Eye (tissue), 1 donor: ENCODE measurements at regions not wholly inside any gene's neighbourhood (a gene's known extent, or its start where the extent isn't known, plus 50 kb on each side); places are given as distances from the start of the nearest gene placed in this dataset.
"Not testable (repeated sequence)": the region's sequence is repeated elsewhere in the genome, so short reads cannot be mapped to it uniquely, and the experiment has no call there.

Experiments
- DNase-seq: peaks from one replicate; pipeline ENCODE4 v3.0.0-alpha.2; 2015

DNA sequence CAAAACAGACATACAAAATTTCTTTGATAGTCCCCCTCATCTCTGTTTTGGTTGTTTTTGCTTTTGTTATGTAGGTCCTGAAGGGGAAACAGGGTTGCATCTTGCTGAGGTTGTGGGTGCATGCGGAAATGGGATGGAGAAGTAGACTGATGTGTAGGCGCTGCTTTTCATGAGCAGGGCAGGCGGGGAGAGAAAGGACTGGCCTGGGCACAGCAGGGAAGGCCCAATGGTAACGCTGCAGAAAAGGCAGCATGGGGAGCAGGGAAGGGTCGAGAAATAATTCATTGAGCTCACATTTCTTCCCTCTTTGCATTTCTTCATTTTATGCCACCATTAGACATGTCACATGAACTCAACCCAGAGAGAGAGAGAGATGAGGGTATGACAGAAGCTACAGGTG, 74.3 kb upstream of the CCN2 start:
- no peak for DNase-seq

GRCh38 chr6:132023490-132023889, 72.3 kb upstream of the CCN2 start:
- DNase-seq = no peak

DNA sequence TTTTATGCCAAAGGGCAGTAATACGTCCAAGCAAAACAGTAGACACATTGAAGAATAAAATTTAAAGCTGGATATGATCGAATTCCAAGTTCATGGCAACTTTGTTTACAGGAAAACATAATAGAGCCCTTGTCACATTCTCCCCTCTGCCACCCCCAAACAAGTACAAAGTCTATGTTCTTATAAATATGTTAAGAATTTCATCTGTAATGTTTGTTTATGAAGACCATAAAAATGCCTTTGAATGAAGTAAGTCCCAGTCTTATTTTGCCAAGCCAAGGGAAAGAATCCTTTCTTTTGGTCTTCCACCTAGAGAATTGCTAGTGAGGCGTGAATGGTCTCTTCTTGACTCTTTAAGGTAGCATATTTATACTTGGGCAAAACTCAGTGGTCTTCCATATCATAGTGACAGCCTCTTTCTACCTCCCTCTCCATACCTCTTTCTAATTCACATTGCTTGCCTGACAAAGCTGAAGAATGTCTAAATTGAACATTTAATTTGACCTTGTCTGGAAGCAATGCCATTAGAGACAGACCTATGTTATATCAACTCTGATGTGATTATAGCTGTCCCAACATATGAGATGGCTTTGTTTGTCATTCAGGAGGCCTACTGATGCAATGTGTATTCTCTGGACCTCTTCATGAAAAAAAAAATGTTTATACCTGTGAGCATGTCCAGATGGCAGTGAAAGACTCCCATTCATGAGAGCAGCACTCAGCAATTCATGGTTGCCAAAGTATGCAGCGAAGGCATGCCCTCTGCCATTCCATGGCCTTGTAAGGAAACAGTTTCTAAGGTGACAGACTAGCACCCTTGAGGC, 70.6 kb upstream of the CCN2 start:
- no peak for DNase-seq

GRCh38 chr6:132020918-132021317, 69.7 kb upstream of the CCN2 start:
- DNase-seq = not testable (repeated sequence)

GRCh38 chr6:132020138-132020581, 69.0 kb upstream of the CCN2 start:
- no peak for DNase-seq

DNA sequence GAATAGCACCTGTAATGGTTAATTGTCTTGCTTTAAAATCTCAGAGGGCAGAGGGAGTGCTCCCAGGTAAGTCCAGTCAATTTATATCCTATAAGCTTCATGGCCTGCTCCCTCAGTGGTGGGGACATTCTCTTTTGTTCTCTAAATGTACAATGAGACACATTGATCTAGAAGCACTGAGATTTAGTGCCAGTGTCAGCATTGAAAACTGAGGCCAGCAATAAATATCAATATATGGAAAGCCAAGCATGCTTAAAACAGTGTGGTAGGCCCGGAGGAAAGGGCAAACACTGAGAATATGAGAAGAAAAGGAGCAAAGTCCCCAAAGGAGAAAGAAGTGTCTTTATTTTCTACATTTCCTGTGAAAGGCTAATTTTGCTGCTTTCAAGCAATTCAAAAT, 68.4 kb upstream of the CCN2 start:
- DNase-seq = no peak

GRCh38 chr6:132017942-132018341, 66.8 kb upstream of the CCN2 start:
- no peak for DNase-seq

- DNase-seq = no peak
Measured at GRCh38 chr6:132016396-132016795, 65.2 kb upstream of the CCN2 start.

DNA sequence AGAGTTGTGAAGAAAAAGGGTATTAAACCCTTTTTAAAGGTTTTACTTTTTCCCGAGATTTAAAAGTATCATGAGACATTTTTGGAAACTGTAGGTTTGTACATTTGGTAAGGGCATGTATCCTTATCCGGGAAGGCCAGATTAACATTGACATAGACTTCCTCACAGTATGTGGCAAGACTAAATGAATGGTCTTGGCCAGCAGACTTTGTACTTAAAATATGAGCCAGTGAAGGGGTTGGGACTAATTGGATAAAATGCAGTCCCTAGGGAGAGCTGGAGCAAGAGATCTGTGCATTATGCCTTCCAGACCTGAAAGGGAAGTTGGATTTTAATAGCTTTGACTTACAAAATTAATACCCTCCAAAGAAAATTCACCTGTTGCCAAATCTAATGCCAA, 60.4 kb upstream of the CCN2 start:
- DNase-seq = peak; percentile 21

DNA sequence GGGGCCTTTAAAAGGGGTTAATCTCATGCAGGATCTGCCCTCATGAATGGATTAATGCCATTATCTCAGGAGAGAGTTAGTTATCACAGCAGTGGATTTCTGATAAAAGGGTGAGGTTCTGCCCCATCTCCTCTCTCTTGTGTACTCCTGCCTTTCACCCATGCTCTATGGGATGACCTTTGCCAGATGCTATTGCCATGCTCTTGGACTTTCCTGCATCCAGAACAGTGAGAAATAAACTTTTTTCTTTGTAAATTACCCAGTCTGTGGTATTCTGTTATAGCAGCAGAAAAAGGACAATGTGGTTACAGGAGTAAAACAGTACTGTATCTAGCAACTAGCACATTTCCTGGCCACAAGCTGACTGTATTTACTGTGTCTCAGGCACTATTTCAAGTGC, 58.0 kb upstream of the CCN2 start:
- DNase-seq = no peak

DNA sequence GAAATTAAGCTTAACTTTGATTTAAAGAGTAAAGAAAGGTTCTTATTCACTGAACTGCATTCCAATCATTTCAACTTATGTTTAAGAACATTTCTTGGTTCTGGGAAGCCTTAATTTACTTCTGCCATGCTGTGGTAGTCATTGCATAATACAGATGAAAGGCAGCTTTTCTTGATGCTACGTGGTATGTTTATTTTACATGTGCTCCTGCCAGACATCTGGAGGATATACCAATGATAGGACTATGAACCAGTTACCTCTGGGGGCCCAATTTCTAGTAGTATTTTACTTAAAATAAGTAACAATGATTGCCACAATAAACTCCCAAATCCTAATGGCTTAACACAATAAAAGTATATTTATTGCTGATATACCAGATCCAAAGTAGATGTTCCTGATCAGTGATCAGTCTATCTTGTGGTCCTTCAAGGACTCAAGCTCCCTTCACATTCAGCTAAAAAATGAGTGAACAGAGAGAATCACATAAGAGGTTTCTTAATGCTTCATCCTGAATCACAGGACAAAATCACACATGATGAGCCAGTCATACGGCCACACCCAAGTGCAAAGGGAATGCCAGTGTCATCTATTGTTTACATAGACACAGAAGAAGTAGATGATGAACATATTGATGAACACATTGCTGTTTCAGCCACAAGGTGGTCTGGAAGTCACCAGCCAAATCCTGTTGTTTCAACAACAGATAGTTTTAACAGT, 56.5 kb upstream of the CCN2 start:
- no peak for DNase-seq

DNA sequence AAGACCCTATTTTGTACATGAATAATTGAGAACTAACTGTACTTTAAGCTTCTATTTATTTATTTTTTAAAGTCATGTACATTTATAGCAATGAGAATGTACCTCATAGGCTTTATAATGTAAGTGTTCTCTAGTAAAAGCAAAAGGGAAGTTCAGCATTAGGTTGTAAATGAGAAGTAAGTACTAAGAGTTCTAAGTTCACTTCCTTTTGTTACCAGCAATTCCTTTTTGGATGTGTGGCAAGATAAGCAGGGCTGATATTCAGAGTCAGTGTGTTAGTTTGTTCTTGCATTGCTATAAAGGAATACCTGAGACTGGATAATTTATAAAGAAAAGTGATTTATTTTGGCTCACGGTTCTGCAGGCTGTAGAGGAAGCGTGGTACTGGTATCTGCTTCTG, 54.0 kb upstream of the CCN2 start:
- no peak for DNase-seq

GRCh38 chr6:132004668-132005067, 53.5 kb upstream of the CCN2 start:
- no peak for DNase-seq

DNA sequence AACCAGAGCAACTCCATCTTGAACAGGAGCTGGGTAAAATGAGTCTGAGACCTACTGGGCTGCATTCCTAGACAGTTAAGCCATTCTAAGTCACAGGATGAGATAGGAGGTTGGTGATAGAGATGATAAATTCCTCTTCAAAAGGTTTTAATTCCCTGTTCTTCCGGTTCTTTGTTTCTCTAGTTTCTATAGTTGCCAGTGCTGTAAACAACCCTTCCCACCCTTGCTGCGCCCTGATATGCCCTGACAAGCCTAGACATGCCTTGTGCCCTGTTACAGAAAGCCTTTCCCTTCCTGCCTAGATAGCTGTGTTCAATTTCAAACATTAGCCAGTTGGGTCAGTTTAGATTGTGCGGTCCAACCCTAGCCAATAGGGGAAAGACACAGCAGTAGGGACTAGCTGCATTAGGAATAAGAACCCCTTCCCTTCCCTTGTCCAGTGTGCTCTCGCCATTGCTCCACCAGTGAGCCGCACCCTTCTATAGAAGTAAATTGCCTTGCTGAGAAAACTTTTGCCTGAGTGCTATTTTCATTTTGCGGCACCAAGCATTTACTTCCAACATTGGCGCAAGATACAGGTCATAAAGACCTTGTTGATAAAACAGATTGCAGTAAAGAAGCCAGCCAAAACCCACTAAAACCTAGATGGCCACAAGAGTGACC, 52.5 kb upstream of the CCN2 start:
- no peak for DNase-seq
